ENCODE measurements at regions not wholly inside any gene's neighbourhood (a gene's known extent, or its start where the extent isn't known, plus 50 kb on each side); places are given as distances from the start of the nearest gene placed in this dataset.

DNA sequence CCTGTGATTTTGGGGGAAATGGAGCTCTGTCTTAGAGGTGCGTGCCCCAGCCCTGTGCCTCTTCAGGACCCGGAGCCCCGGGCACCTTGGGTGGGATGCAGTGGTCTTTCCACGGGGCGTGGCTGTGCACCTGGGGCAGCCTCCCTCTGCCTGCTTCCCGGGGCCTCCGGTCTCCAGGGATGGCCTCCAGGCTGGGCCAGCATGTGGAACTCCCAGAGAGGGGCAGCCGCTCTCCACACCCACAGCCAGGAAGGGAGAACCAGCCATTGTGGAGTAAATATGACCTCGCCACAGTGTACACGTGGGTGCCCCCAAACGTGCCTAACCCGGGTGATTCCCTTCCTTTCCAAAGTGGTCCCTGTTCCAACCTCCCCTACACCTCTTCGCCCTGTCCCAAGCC is 52.6 kb downstream of the JAKMIP3 start (continued):
- TF ChIP-seq HDAC2 (IDR thresholded peaks at IDR 0.05) (no peak), PAX5 (IDR thresholded peaks at IDR 0.05; ENCODE audit: borderline replicate concordance, low read depth, low read length) (no peak), NR2C1 (IDR thresholded peaks at IDR 0.05) (no peak), BHLHE40 (IDR thresholded peaks at IDR 0.05; ENCODE audit: borderline replicate concordance in 1 of 2, low read depth in 2 of 2, low read length in 1 of 2) (no peak)

DNA sequence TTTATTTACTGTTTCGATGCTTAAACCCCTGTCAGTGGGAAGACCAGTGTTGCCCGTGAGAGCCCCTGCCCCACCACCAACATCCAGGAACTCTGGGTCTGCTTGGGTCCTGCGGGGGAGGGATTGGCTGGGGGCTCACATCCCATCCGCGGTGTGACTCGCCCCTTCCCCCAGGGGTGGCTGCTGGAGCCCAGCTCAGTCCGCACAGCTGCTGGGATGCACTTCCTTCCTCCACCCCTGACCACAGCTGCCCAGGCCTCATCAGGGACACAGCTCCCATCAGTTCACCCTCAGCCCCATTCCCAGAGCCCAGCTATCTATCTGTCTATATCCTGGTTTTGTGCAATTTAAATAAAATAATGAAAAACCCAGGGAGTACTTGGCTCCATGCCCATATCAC is 54.5 kb downstream of the JAKMIP3 start:
- H3K9ac ChIP-seq (ENCODE audit: control insufficient read depth, insufficient read depth, low read length): no peak overlapping the region
- no peak overlapping the region for H3K4me2 ChIP-seq (ENCODE audit: control insufficient read depth, insufficient read depth)
- ATAC-seq (no peak), FAIRE-seq (no peak), DNase-seq (ENCODE audit: low read depth, low spot score) (no peak)
- no peak overlapping the region for H3K4me3 ChIP-seq
- SMC1A ChIA-PET (ENCODE audit: uncharacterized antibody, unreplicated experiment): no interaction called here
- no peaks in the 10 kb centered on the region for H3K36me3 ChIP-seq (ENCODE audit: control insufficient read depth in 2 of 2, insufficient read depth in 2 of 2, low read length in 1 of 2)
- H3K4me1 ChIP-seq (ENCODE audit: control insufficient read depth, insufficient read depth, low read length): no peaks in the 10 kb centered on the region
- H3K9me3 ChIP-seq (replicated peaks; ENCODE audit: control insufficient read depth, insufficient read depth, low read length): no peaks in the 10 kb centered on the region
- TF ChIP-seq CREB1 (IDR thresholded peaks at IDR 0.05; ENCODE audit: low read depth) (no peak), TBL1XR1 (IDR thresholded peaks at IDR 0.05; ENCODE audit: low read depth, low read length) (no peak), SUZ12 (IDR thresholded peaks at IDR 0.05; ENCODE audit: unreplicated experiment) (no peak), NR2C1 (IDR thresholded peaks at IDR 0.05) (no peak), CBFB (IDR thresholded peaks at IDR 0.05; ENCODE audit: low read depth) (no peak), JUND (IDR thresholded peaks at IDR 0.05; ENCODE audit: low read depth, low read length) (no peak), HCFC1 (IDR thresholded peaks at IDR 0.05; ENCODE audit: low read length) (no peak), RUNX3 (IDR thresholded peaks at IDR 0.05; ENCODE audit: low read length) (no peak), ETV6 (conservative IDR thresholded peaks at IDR 0.05 in 1 of 2, IDR thresholded peaks at IDR 0.05 in 1 of 2; ENCODE audit: borderline replicate concordance in 1 of 2, low read depth in 1 of 2) (no peak), WRNIP1 (IDR thresholded peaks at IDR 0.05; ENCODE audit: borderline replicate concordance, low read depth, low read length) (no peak)
- TF ChIP-seq, protein P1, sequence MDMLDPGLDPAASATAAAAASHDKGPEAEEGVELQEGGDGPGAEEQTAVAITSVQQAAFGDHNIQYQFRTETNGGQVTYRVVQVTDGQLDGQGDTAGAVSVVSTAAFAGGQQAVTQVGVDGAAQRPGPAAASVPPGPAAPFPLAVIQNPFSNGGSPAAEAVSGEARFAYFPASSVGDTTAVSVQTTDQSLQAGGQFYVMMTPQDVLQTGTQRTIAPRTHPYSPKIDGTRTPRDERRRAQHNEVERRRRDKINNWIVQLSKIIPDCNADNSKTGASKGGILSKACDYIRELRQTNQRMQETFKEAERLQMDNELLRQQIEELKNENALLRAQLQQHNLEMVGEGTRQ (IDR thresholded peaks at IDR 0.05; ENCODE audit: borderline replicate concordance, low read depth, low read length): no peak
- TF ChIP-seq, protein P2, sequence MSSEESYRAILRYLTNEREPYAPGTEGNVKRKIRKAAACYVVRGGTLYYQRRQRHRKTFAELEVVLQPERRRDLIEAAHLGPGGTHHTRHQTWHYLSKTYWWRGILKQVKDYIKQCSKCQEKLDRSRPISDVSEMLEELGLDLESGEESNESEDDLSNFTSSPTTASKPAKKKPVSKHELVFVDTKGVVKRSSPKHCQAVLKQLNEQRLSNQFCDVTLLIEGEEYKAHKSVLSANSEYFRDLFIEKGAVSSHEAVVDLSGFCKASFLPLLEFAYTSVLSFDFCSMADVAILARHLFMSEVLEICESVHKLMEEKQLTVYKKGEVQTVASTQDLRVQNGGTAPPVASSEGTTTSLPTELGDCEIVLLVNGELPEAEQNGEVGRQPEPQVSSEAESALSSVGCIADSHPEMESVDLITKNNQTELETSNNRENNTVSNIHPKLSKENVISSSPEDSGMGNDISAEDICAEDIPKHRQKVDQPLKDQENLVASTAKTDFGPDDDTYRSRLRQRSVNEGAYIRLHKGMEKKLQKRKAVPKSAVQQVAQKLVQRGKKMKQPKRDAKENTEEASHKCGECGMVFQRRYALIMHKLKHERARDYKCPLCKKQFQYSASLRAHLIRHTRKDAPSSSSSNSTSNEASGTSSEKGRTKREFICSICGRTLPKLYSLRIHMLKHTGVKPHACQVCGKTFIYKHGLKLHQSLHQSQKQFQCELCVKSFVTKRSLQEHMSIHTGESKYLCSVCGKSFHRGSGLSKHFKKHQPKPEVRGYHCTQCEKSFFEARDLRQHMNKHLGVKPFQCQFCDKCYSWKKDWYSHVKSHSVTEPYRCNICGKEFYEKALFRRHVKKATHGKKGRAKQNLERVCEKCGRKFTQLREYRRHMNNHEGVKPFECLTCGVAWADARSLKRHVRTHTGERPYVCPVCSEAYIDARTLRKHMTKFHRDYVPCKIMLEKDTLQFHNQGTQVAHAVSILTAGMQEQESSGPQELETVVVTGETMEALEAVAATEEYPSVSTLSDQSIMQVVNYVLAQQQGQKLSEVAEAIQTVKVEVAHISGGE (CRISPR knock-in tag; IDR thresholded peaks at IDR 0.05): no peak
- TF ChIP-seq, protein P3, sequence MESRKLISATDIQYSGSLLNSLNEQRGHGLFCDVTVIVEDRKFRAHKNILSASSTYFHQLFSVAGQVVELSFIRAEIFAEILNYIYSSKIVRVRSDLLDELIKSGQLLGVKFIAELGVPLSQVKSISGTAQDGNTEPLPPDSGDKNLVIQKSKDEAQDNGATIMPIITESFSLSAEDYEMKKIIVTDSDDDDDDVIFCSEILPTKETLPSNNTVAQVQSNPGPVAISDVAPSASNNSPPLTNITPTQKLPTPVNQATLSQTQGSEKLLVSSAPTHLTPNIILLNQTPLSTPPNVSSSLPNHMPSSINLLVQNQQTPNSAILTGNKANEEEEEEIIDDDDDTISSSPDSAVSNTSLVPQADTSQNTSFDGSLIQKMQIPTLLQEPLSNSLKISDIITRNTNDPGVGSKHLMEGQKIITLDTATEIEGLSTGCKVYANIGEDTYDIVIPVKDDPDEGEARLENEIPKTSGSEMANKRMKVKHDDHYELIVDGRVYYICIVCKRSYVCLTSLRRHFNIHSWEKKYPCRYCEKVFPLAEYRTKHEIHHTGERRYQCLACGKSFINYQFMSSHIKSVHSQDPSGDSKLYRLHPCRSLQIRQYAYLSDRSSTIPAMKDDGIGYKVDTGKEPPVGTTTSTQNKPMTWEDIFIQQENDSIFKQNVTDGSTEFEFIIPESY (IDR thresholded peaks at IDR 0.05): no peak
- TF ChIP-seq, protein P4, sequence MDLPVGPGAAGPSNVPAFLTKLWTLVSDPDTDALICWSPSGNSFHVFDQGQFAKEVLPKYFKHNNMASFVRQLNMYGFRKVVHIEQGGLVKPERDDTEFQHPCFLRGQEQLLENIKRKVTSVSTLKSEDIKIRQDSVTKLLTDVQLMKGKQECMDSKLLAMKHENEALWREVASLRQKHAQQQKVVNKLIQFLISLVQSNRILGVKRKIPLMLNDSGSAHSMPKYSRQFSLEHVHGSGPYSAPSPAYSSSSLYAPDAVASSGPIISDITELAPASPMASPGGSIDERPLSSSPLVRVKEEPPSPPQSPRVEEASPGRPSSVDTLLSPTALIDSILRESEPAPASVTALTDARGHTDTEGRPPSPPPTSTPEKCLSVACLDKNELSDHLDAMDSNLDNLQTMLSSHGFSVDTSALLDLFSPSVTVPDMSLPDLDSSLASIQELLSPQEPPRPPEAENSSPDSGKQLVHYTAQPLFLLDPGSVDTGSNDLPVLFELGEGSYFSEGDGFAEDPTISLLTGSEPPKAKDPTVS (IDR thresholded peaks at IDR 0.05; ENCODE audit: low read depth, low read length): no peak
- no peaks in the 10 kb centered on the region for H4K20me1 ChIP-seq (ENCODE audit: control insufficient read depth, insufficient read depth)
- BruUV-seq (replicated peaks): no TSS peak
- POLR2A ChIA-PET: no interaction called here
- no peak overlapping the region for H2AFZ ChIP-seq (ENCODE audit: control insufficient read depth, low read depth, low read length)
- H3K27me3 ChIP-seq (replicated peaks in 1 of 2; ENCODE audit: control insufficient read depth in 2 of 2, insufficient read depth in 2 of 2, low read length in 1 of 2): no peaks in the 10 kb centered on the region; a peak in 1 of 4 replicates
- CTCF ChIA-PET: no interaction called here
- no peaks in the 10 kb centered on the region for H3K79me2 ChIP-seq (ENCODE audit: control insufficient read depth, insufficient read depth, low read length)
- RAD21 ChIA-PET (ENCODE audit: unreplicated experiment): no interaction called here
- intact Hi-C loops (cut with micrococcal nuclease; ENCODE audit: unreplicated experiment): no loop called here
- no peak overlapping the region for H3K27ac ChIP-seq (ENCODE audit: control insufficient read depth, insufficient read depth)
- 54% methylated on average over 7 of the region's 7 CpGs for WGBS (ENCODE audit: insufficient coverage, insufficient replicate concordance, low lambda C conversion rate, missing lambda C conversion rate)
- in situ Hi-C loops (cut with MboI): no loop called here

All from GM12878 (cell line).